OCI-LY1 (cell line): ENCODE measurements at regions not wholly inside any gene's neighbourhood (a gene's known extent, or its start where the extent isn't known, plus 50 kb on each side); places are given as distances from the start of the nearest gene placed in this dataset.

Experiments
- H2AFZ ChIP-seq: fragments of 200-600 bp; sonication (generic), shearing (Covaris generic); 2 replicates; pipeline ENCODE4 v1.6.0; 2014; ENCODE audit warnings: antibody characterized with exemption, mild to moderate bottlenecking, low read length
- H3F3A ChIP-seq: fragments of 200-600 bp; sonication (generic), shearing (Covaris generic); 2 replicates; pipeline ENCODE4 v1.6.0; 2014; ENCODE audit warnings: mild to moderate bottlenecking, antibody characterized with exemption, low read length, moderate library complexity; ENCODE audit not compliant: insufficient read depth
- H3K27ac ChIP-seq: fragments of 200-600 bp; sonication (generic); 2 replicates; pipeline ENCODE4 v1.5.1; 2014; ENCODE audit warnings: low read length, mixed run types, mild to moderate bottlenecking, low read depth; ENCODE audit not compliant: poor library complexity, severe bottlenecking
- H3K27me3 ChIP-seq: fragments of 200-600 bp; sonication (generic); 2 replicates; pipeline ENCODE4 v1.6.0; 2014; ENCODE audit warnings: antibody characterized with exemption, mild to moderate bottlenecking, low read length, moderate library complexity; ENCODE audit not compliant: insufficient read depth
- H3K36me3 ChIP-seq: fragments of 200-600 bp; sonication (generic); 2 replicates; pipeline ENCODE4 v1.6.1; 2014; ENCODE audit warnings: mild to moderate bottlenecking, antibody characterized with exemption, low read length, moderate library complexity, mixed read lengths; ENCODE audit not compliant: insufficient read depth
- H3K4me1 ChIP-seq: fragments of 200-600 bp; sonication (generic); 2 replicates; pipeline ENCODE4 v1.5.1; 2014; ENCODE audit warnings: mild to moderate bottlenecking, low read length, moderate library complexity; ENCODE audit not compliant: insufficient read depth, severe bottlenecking
- H3K4me2 ChIP-seq: fragments of 200-600 bp; sonication (generic), shearing (Covaris generic); 2 replicates; pipeline ENCODE4 v1.6.1; 2014; ENCODE audit warnings: low read length
- H3K4me3 ChIP-seq: fragments of 200-600 bp; sonication (generic); 2 replicates; pipeline ENCODE4 v1.5.1; 2014; ENCODE audit warnings: low read length, low read depth, mild to moderate bottlenecking, mixed read lengths; ENCODE audit not compliant: poor library complexity, severe bottlenecking
- H3K79me2 ChIP-seq: fragments of 200-600 bp; shearing (Covaris generic); 2 replicates; pipeline ENCODE4 v1.6.1; 2016; ENCODE audit warnings: mixed run types, low read length, mixed read lengths; ENCODE audit not compliant: insufficient read depth
- H3K9ac ChIP-seq: fragments of 200-600 bp; sonication (generic), shearing (Covaris generic); 2 replicates; pipeline ENCODE4 v1.6.1; 2014; ENCODE audit warnings: mild to moderate bottlenecking, low read length, mixed read lengths
- H3K9me2 ChIP-seq: fragments of 200-600 bp; sonication (generic), shearing (Covaris generic); 2 replicates; pipeline ENCODE4 v1.6.1; 2014; ENCODE audit warnings: low read depth, mild to moderate bottlenecking, low read length, mixed read lengths
- H3K9me3 ChIP-seq: fragments of 200-600 bp; shearing (Covaris generic); 2 replicates; pipeline ENCODE4 v1.6.1; 2014; ENCODE audit warnings: low read length, mixed read lengths
- H4K20me1 ChIP-seq: fragments of 200-600 bp; sonication (generic), shearing (Covaris generic); 2 replicates; pipeline ENCODE4 v1.6.0; 2016; ENCODE audit warnings: mild to moderate bottlenecking, low read length; ENCODE audit not compliant: insufficient read depth
- CTCF ChIP-seq: fragments of 200-600 bp; sonication (generic), shearing (Covaris generic); IDR thresholded peaks from 2 replicates; pipeline ENCODE4 v1.5.1; 2017; ENCODE audit warnings: mild to moderate bottlenecking, antibody characterized with exemption, low read length, moderate library complexity, mixed read lengths
- EZH2 ChIP-seq: fragments of 200-600 bp; sonication (generic), shearing (Covaris generic); IDR thresholded peaks from 2 replicates; pipeline ENCODE4 v1.8.0; 2017; ENCODE audit warnings: borderline replicate concordance, mixed run types, mild to moderate bottlenecking, antibody characterized with exemption, low read length, moderate library complexity, mixed read lengths

- 0 out of 2 replicates have a peak, but pooled peaks cover 4% of the 10 kb centered on the region for H3K9me3 ChIP-seq
- peak overlapping the region; percentile 21 for H3K4me3 ChIP-seq
- H3K36me3 ChIP-seq = no peaks in the 10 kb centered on the region
- H3F3A ChIP-seq = no peaks in the 10 kb centered on the region
- H3K9me2 ChIP-seq = no peaks in the 10 kb centered on the region
- peaks cover 39% of the 10 kb centered on the region for H3K4me1 ChIP-seq
- peak overlapping the region; percentile 38 for H3K4me2 ChIP-seq
- H3K27me3 ChIP-seq = no peaks in the 10 kb centered on the region
- H3K9ac ChIP-seq = peak overlapping the region; percentile 3; the same call in 1 of the 2 replicates
- no peaks in the 10 kb centered on the region for H3K79me2 ChIP-seq
- peak overlapping the region; percentile 63 for H3K27ac ChIP-seq
- H2AFZ ChIP-seq = no peak overlapping the region
- TF ChIP-seq CTCF (no peak), EZH2 (no peak)
- no peaks in the 10 kb centered on the region for H4K20me1 ChIP-seq
Observed at GRCh38 chr9:82458296-82458695, 469.7 kb downstream of the SPATA31D1 start.

- Histone ChIP-seq H3K36me3 (no peaks in the 10 kb centered on the region), H3K9ac (peak overlapping the region; percentile 6; the same call in 1 of the 2 replicates), H3K27ac (no peak overlapping the region), H4K20me1 (no peaks in the 10 kb centered on the region), H3K9me3 (no peaks in the 10 kb centered on the region), H3K4me2 (peak overlapping the region; percentile 46), H2AFZ (peak overlapping the region; percentile 27; the same call in 1 of the 2 replicates), H3K27me3 (no peaks in the 10 kb centered on the region), H3K4me1 (peaks cover 20% of the 10 kb centered on the region), H3F3A (no peaks in the 10 kb centered on the region), H3K79me2 (no peaks in the 10 kb centered on the region), H3K4me3 (no peak overlapping the region), H3K9me2 (no peaks in the 10 kb centered on the region)
- peak; percentile 86 for TF ChIP-seq CTCF
- no peak for TF ChIP-seq EZH2
Observed at GRCh38 chr9:82466616-82467260, 478.2 kb downstream of the SPATA31D1 start.

- Histone ChIP-seq H3K4me1 (peaks cover 20% of the 10 kb centered on the region), H3K27me3 (no peaks in the 10 kb centered on the region), H3K9me3 (no peaks in the 10 kb centered on the region), H3K79me2 (no peaks in the 10 kb centered on the region), H2AFZ (no peak overlapping the region), H3K9me2 (no peaks in the 10 kb centered on the region), H3F3A (no peaks in the 10 kb centered on the region), H3K9ac (no peak overlapping the region), H3K27ac (no peak overlapping the region), H3K4me3 (no peak overlapping the region), H4K20me1 (no peaks in the 10 kb centered on the region), H3K4me2 (no peak overlapping the region), H3K36me3 (no peaks in the 10 kb centered on the region)
- TF ChIP-seq EZH2 = no peak
- TF ChIP-seq CTCF = no peak
Observed at GRCh38 chr9:82467436-82467835, 478.9 kb downstream of the SPATA31D1 start.
